HEK293T (cell line): ENCODE measurements at regions not wholly inside any gene's neighbourhood (a gene's known extent, or its start where the extent isn't known, plus 50 kb on each side); places are given as distances from the start of the nearest gene placed in this dataset.

Experiments used
- FOXK2 ChIP-seq: fragments of 450-650 bp; IDR thresholded peaks from 2 replicates; pipeline ENCODE4 v1.6.1; 2016; ENCODE audit warnings: mild to moderate bottlenecking
- FOXM1 ChIP-seq: fragments of 450-650 bp; IDR thresholded peaks from 2 replicates; pipeline ENCODE4 v1.6.1; 2017; ENCODE audit warnings: mild to moderate bottlenecking, borderline replicate concordance
- L3MBTL2 ChIP-seq: fragments of 450-650 bp; conservative IDR thresholded peaks from 2 replicates; pipeline ENCODE4 v1.6.1; 2016; ENCODE audit warnings: mild to moderate bottlenecking
- NFRKB ChIP-seq: fragments of 450-650 bp; IDR thresholded peaks from 2 replicates; pipeline ENCODE4 v1.6.1; 2016; ENCODE audit warnings: mild to moderate bottlenecking, moderate library complexity
- ZNF384 ChIP-seq: fragments of 450-650 bp; IDR thresholded peaks from 2 replicates; pipeline ENCODE4 v1.6.1; 2016

GRCh38 chr5:18354828-18355227 lies 720.6 kb downstream of the TAF11L14 start:
- TF ChIP-seq L3MBTL2 (no peak), ZNF384 (no peak), FOXM1 (no peak), FOXK2 (no peak), NFRKB (no peak)
